Suprapubic skin (tissue), 4 donors: ENCODE measurements at regions not wholly inside any gene's neighbourhood (a gene's known extent, or its start where the extent isn't known, plus 50 kb on each side); places are given as distances from the start of the nearest gene placed in this dataset.

ENCODE experiments used
- EP300 ChIP-seq: sonication (generic); formaldehyde crosslinking; IDR thresholded peaks from one replicate; pipeline ENCODE4 v1.6.1; 2017; ENCODE audit warnings: antibody characterized with exemption
- POLR2A ChIP-seq, 2 donors: fragments of 450-650 bp; IDR thresholded peaks; one replicate each; pipeline ENCODE4 v1.6.1; 2017; ENCODE audit warnings: antibody characterized with exemption in 2 of 2, mild to moderate bottlenecking in 2 of 2, moderate library complexity in 2 of 2
- POLR2AphosphoS5 ChIP-seq, 3 donors: sonication (generic); formaldehyde crosslinking; IDR thresholded peaks; one replicate each; pipeline ENCODE4 v1.6.1; 2017; ENCODE audit warnings: antibody characterized with exemption in 3 of 3
- TF ChIP-seq, protein P1 (sequence below), 2 donors: fragments of 200-600 bp in 1 of 2; fragments of 450-650 bp in 1 of 2; sonication (generic) in 1 of 2; IDR thresholded peaks; one replicate each; pipeline ENCODE4 v1.5.1; 2016 to 2019; ENCODE audit warnings: antibody characterized with exemption in 2 of 2, mild to moderate bottlenecking in 1 of 2, moderate library complexity in 1 of 2

DNA sequence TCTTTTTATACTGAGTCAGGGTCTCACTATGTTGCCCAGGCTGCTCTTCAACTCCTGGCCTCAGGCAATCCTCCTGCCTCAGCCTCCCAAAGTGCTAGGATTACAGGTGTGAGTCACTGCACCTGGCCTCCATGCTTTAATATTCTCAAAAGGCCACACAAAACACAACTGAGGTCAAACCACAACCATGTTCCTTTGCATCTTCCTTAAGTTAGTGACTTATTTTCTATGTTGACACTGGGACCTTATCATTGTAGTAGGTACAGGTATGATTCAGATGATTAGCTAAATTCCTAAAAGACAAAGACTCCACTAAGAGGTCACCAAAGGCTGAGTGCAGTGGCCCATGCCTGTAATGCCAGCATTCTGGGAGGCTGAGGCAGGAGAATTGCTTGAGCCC is 131.9 kb upstream of the ATP1B1 start:
- TF ChIP-seq POLR2A (IDR thresholded peaks at IDR 0.05) (no peak), POLR2AphosphoS5 (IDR thresholded peaks at IDR 0.05) (no peak), EP300 (no peak)
- TF ChIP-seq, protein P1, sequence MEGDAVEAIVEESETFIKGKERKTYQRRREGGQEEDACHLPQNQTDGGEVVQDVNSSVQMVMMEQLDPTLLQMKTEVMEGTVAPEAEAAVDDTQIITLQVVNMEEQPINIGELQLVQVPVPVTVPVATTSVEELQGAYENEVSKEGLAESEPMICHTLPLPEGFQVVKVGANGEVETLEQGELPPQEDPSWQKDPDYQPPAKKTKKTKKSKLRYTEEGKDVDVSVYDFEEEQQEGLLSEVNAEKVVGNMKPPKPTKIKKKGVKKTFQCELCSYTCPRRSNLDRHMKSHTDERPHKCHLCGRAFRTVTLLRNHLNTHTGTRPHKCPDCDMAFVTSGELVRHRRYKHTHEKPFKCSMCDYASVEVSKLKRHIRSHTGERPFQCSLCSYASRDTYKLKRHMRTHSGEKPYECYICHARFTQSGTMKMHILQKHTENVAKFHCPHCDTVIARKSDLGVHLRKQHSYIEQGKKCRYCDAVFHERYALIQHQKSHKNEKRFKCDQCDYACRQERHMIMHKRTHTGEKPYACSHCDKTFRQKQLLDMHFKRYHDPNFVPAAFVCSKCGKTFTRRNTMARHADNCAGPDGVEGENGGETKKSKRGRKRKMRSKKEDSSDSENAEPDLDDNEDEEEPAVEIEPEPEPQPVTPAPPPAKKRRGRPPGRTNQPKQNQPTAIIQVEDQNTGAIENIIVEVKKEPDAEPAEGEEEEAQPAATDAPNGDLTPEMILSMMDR (IDR thresholded peaks at IDR 0.05): no peak
